Mesendoderm (in vitro differentiated cells): ENCODE measurements at regions not wholly inside any gene's neighbourhood (a gene's known extent, or its start where the extent isn't known, plus 50 kb on each side); places are given as distances from the start of the nearest gene placed in this dataset.

Experiments used
- DNase-seq: peaks from one replicate; pipeline ENCODE4 v3.0.0; 2013
- H2AK5ac ChIP-seq: 2 replicates; pipeline ENCODE4 v1.6.1; 2013; ENCODE audit warnings: low read length, inconsistent platforms
- H2BK120ac ChIP-seq: 2 replicates; pipeline ENCODE4 v1.6.1; 2013; ENCODE audit warnings: low read depth, mild to moderate bottlenecking, low read length, moderate library complexity, mixed read lengths
- H2BK15ac ChIP-seq: replicated peaks from 2 replicates; pipeline ENCODE4 v1.6.1; 2013; ENCODE audit warnings: low read depth, mild to moderate bottlenecking, moderate library complexity
- H2BK5ac ChIP-seq: 2 replicates; pipeline ENCODE4 v1.6.1; 2013; ENCODE audit warnings: low read length, inconsistent platforms
- H3K18ac ChIP-seq: 2 replicates; pipeline ENCODE4 v1.6.1; 2013; ENCODE audit warnings: mild to moderate bottlenecking, low read length, mixed read lengths
- H3K23ac ChIP-seq: one replicate; pipeline ENCODE4 v1.6.1; 2013; ENCODE audit warnings: low read length
- H3K27ac ChIP-seq: 2 replicates; pipeline ENCODE4 v1.5.1; 2013; ENCODE audit warnings: low read depth, mild to moderate bottlenecking, inconsistent platforms, low read length, moderate library complexity
- H3K27me3 ChIP-seq: 2 replicates; pipeline ENCODE4 v1.6.1; 2013; ENCODE audit warnings: low read length, control low read depth, mild to moderate bottlenecking, inconsistent platforms; ENCODE audit not compliant: insufficient read depth, poor library complexity
- H3K36me3 ChIP-seq: 2 replicates; pipeline ENCODE4 v1.6.1; 2013; ENCODE audit warnings: low read length, inconsistent platforms; ENCODE audit not compliant: control insufficient read depth, insufficient read depth
- H3K4ac ChIP-seq: one replicate; pipeline ENCODE4 v1.6.1; 2013; ENCODE audit warnings: low read depth, mild to moderate bottlenecking, low read length, moderate library complexity
- H3K4me1 ChIP-seq: 2 replicates; pipeline ENCODE4 v1.6.1; 2013; ENCODE audit warnings: low read depth, low read length, inconsistent platforms; ENCODE audit not compliant: control insufficient read depth
- H3K4me2 ChIP-seq: 2 replicates; pipeline ENCODE4 v1.6.1; 2013; ENCODE audit warnings: low read length
- H3K4me3 ChIP-seq: 2 replicates; pipeline ENCODE4 v1.5.1; 2013; ENCODE audit warnings: mild to moderate bottlenecking, low read length
- H3K56ac ChIP-seq: one replicate; pipeline ENCODE4 v1.6.1; 2013; ENCODE audit warnings: low read length
- H3K79me1 ChIP-seq: 2 replicates; pipeline ENCODE4 v1.6.1; 2013; ENCODE audit warnings: low read length, inconsistent platforms
- H3K79me2 ChIP-seq: 2 replicates; pipeline ENCODE4 v1.6.1; 2013; ENCODE audit warnings: mild to moderate bottlenecking, low read length; ENCODE audit not compliant: control insufficient read depth, insufficient read depth
- H3K9ac ChIP-seq: 2 replicates; pipeline ENCODE4 v1.6.1; 2013; ENCODE audit warnings: low read length, inconsistent platforms
- H4K5ac ChIP-seq: one replicate; pipeline ENCODE4 v1.6.1; 2013; ENCODE audit warnings: low read length
- H4K8ac ChIP-seq: one replicate; pipeline ENCODE4 v1.6.1; 2013; ENCODE audit warnings: low read depth, mild to moderate bottlenecking, control low read depth, low read length, moderate library complexity
- WGBS: extraction: QIAGEN DNeasy Blood & Tissue Kit; methylation state at CpG from one replicate; pipeline ENCODE4 v1.1.7; 2013; ENCODE audit warnings: low lambda C conversion rate, missing lambda C conversion rate; ENCODE audit not compliant: insufficient coverage; ENCODE audit errors: extremely low coverage; 5-methylcytosine and 5-hydroxymethylcytosine counted together

DNA sequence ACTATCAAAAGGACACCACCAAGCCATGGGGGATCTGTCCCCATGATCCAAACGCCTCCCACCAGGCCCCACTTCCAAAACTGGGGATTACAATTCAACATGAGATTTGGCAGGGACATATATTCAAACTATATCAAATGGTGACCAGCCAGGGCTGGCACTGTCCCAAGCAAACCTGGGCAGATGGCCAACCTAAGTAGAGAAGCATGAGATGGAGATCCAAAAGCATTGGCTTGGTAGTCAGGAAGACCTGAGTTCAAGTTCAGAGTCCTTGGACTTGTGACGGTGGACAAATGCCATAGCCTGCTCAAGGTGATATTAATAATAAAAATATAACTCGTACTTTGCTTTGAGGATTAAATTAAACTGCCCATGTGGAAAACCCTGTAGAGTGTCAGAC is 79.2 kb upstream of the HS3ST1 start:
- Histone ChIP-seq H3K56ac (no peak overlapping the region), H3K4me2 (no peak overlapping the region), H3K23ac (no peak overlapping the region)

DNA sequence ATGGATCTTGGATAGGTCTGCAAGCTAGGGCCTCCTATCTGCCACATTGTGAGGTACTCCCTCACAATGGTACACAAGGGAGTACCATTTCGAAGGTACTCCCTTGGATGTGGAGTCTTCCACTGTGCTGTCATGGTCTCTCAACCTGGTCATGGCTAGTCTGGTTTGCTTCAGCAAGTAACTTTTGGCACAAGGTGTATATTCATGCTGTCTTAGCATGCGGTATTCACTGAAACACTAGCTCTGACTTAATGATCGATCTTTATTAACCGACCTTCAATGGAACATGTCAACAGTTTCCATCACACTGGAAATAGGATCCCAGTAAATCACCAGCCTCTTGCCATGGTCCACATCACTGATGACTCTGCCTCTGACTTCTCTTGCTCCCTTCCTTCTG is 77.5 kb upstream of the HS3ST1 start:
- no peak overlapping the region for H3K4me3 ChIP-seq
- H3K9ac ChIP-seq: no peak overlapping the region
- H2BK15ac ChIP-seq: no peak overlapping the region
- no peak overlapping the region for H3K4ac ChIP-seq
- no peak overlapping the region for H3K23ac ChIP-seq
- no peak overlapping the region for H3K56ac ChIP-seq
- no peaks in the 10 kb centered on the region for H3K79me2 ChIP-seq
- no peak overlapping the region for H4K8ac ChIP-seq
- no peaks in the 10 kb centered on the region for H3K79me1 ChIP-seq
- DNase-seq: no peak
- no peak overlapping the region for H3K18ac ChIP-seq
- H3K36me3 ChIP-seq: no peaks in the 10 kb centered on the region
- no peak overlapping the region for H2BK5ac ChIP-seq
- H3K27ac ChIP-seq: no peak overlapping the region
- H2AK5ac ChIP-seq: no peak overlapping the region
- no peak overlapping the region for H3K4me2 ChIP-seq
- H4K5ac ChIP-seq: no peak overlapping the region
- WGBS: no CpG with 5 or more reads among the region's 4 CpGs
- H3K27me3 ChIP-seq: no peaks in the 10 kb centered on the region
- no peak overlapping the region for H2BK120ac ChIP-seq
- no peaks in the 10 kb centered on the region for H3K4me1 ChIP-seq

More for the DNA sequence above, 79.2 kb upstream of the HS3ST1 start:
- H4K8ac ChIP-seq: no peak overlapping the region
- H4K5ac ChIP-seq: no peak overlapping the region
- H2BK120ac ChIP-seq: no peak overlapping the region
- H3K4me3 ChIP-seq: no peak overlapping the region
- H3K27ac ChIP-seq: no peak overlapping the region
- no peak overlapping the region for H2BK15ac ChIP-seq
- no peak overlapping the region for H3K18ac ChIP-seq
- H3K36me3 ChIP-seq: no peaks in the 10 kb centered on the region
- H2AK5ac ChIP-seq: no peak overlapping the region
- no peak for DNase-seq
- no CpG with 5 or more reads among the region's 3 CpGs for WGBS
- no peak overlapping the region for H3K4ac ChIP-seq
- H3K9ac ChIP-seq: no peak overlapping the region
- H3K27me3 ChIP-seq: no peaks in the 10 kb centered on the region
- H3K79me2 ChIP-seq: no peaks in the 10 kb centered on the region
- no peak overlapping the region for H2BK5ac ChIP-seq
- no peaks in the 10 kb centered on the region for H3K4me1 ChIP-seq
- H3K79me1 ChIP-seq: no peaks in the 10 kb centered on the region

DNA sequence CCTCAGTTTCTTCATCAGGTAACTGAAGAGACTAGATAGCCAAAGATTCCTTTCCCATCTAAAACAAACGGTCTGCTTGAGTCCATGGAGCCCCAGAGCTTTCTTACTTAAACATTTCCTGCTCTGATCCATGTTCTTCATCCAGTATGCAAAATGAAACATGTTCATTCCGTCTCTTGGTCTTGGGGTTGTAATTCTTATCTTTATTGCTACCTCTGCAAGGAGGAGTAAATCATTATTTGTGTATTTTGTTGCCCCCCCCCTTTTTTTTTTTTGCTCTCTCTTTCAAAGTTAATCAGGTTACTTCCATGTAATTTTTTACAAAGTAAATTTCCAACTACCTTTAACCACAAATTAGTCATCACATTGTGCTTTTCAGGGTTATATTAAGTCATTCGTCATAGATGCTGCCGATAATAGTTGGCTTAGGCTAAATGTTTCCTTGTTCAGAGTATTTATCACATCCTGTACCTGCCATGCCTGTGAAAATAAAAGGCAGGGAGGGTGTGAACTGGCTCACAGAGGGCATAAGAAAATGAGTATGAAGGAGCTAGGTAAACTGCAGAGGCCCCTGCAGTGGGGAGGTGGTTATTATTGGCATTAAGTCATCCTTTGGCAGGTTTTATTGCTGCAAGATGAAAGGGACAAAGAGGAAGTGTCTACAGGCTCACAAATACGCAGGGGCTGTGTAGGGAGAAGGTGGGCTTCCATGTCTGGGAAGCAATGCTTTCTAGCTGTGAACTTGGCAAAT is 76.7 kb upstream of the HS3ST1 start:
- H3K23ac ChIP-seq: no peak overlapping the region
- no CpG with 5 or more reads among the region's 5 CpGs for WGBS

DNA sequence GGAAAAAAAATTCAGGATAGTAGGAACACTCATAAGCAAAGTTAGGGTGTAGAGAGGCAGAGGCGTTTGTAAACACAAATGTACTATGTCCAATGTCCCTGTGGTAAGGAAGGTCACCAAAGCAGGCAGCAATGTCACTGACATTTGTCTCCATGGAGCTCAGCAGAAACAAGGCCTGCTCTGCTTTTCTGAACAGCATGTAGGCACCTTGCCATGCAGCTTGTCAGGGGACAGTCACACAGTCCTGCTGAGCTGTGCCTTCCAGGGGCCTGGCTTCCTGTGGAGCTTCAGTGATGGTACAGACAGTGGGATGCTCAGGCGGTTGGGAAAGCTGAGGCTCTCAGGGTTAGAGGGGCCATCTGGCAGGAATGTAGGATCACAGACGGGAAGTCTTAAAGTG is 74.5 kb upstream of the HS3ST1 start:
- Histone ChIP-seq H2BK120ac (no peak overlapping the region), H4K5ac (no peak overlapping the region), H3K4me2 (no peak overlapping the region), H3K4ac (no peak overlapping the region), H3K23ac (no peak overlapping the region), H3K56ac (no peak overlapping the region), H3K27ac (no peak overlapping the region), H2AK5ac (no peak overlapping the region), H3K79me2 (no peaks in the 10 kb centered on the region), H2BK5ac (no peak overlapping the region), H4K8ac (no peak overlapping the region), H3K4me1 (no peaks in the 10 kb centered on the region), H3K27me3 (no peaks in the 10 kb centered on the region), H3K9ac (no peak overlapping the region), H3K79me1 (no peaks in the 10 kb centered on the region), H3K18ac (no peak overlapping the region), H3K4me3 (no peak overlapping the region), H3K36me3 (no peaks in the 10 kb centered on the region), H2BK15ac (no peak overlapping the region)
- no CpG with 5 or more reads among the region's 3 CpGs for WGBS
- peak; percentile 24 for DNase-seq

More for the DNA sequence above, 76.7 kb upstream of the HS3ST1 start:
- no peaks in the 10 kb centered on the region for H3K27me3 ChIP-seq
- no peak overlapping the region for H3K4me2 ChIP-seq
- no peak overlapping the region for H2BK120ac ChIP-seq
- H3K4ac ChIP-seq: no peak overlapping the region
- no peak overlapping the region for H4K8ac ChIP-seq
- H3K27ac ChIP-seq: no peak overlapping the region
- H3K79me1 ChIP-seq: no peaks in the 10 kb centered on the region
- no peak overlapping the region for H2AK5ac ChIP-seq
- H3K79me2 ChIP-seq: no peaks in the 10 kb centered on the region
- H3K56ac ChIP-seq: no peak overlapping the region
- H3K18ac ChIP-seq: no peak overlapping the region
- H3K9ac ChIP-seq: no peak overlapping the region
- no peak overlapping the region for H2BK5ac ChIP-seq
- H2BK15ac ChIP-seq: no peak overlapping the region
- H4K5ac ChIP-seq: no peak overlapping the region
- no peak for DNase-seq
- H3K36me3 ChIP-seq: no peaks in the 10 kb centered on the region
- no peak overlapping the region for H3K4me3 ChIP-seq
- H3K4me1 ChIP-seq: no peaks in the 10 kb centered on the region

- H4K5ac ChIP-seq: no peak overlapping the region
- 100% methylated on average over 1 of the region's 3 CpGs for WGBS
- no peak overlapping the region for H2BK120ac ChIP-seq
- no peak overlapping the region for H3K4ac ChIP-seq
- H2BK5ac ChIP-seq: no peak overlapping the region
- no peak overlapping the region for H3K56ac ChIP-seq
- H3K23ac ChIP-seq: no peak overlapping the region
- no peak overlapping the region for H2BK15ac ChIP-seq
- H3K79me2 ChIP-seq: no peaks in the 10 kb centered on the region
- no peak overlapping the region for H2AK5ac ChIP-seq
- H3K79me1 ChIP-seq: no peaks in the 10 kb centered on the region
- no peak overlapping the region for H3K27ac ChIP-seq
- H3K36me3 ChIP-seq: no peaks in the 10 kb centered on the region
- H3K4me1 ChIP-seq: no peaks in the 10 kb centered on the region
- no peak overlapping the region for H3K9ac ChIP-seq
- DNase-seq: peak; percentile 69
- H3K4me3 ChIP-seq: no peak overlapping the region
- H3K4me2 ChIP-seq: no peak overlapping the region
- H3K27me3 ChIP-seq: no peaks in the 10 kb centered on the region
- H3K18ac ChIP-seq: no peak overlapping the region
- no peak overlapping the region for H4K8ac ChIP-seq
Observed at GRCh38 chr4:11497972-11498371, 69.3 kb upstream of the HS3ST1 start.
